MCF 10A (cell line): ENCODE measurements at regions not wholly inside any gene's neighbourhood (a gene's known extent, or its start where the extent isn't known, plus 50 kb on each side); places are given as distances from the start of the nearest gene placed in this dataset.

Source experiments
- BruUV-seq: library from RNA; stranded (reverse); fragments of 400-500 nt; replicated peaks from 2 replicates; lab custom pipeline; 2021; lab: Mats Ljungman, UMichigan
- CTCF ChIA-PET: fragments of 300-600 bp; sonication (Branson Sonifier 250); formaldehyde crosslinking; extraction: SDS; loops from one replicate; lab custom pipeline; 2021; ENCODE audit warnings: antibody characterized with exemption, inconsistent platforms; lab: Yijun Ruan, JAX
- POLR2A ChIA-PET: fragments of 300-600, 350-650 bp; sonication (Branson Sonifier 250); formaldehyde crosslinking; extraction: SDS; loops from one replicate; lab custom pipeline; 2020; ENCODE audit warnings: antibody characterized with exemption, inconsistent platforms; lab: Yijun Ruan, JAX
- DNase-seq: peaks from one replicate; pipeline ENCODE4 v3.0.0-alpha.2; 2018; ENCODE audit not compliant: unreplicated experiment
- H3K27ac Mint-ChIP-seq: one replicate; pipeline ENCODE4 v1.8.0; 2022; ENCODE audit warnings: mild to moderate bottlenecking, low read depth, mixed read lengths; ENCODE audit not compliant: unreplicated experiment
- H3K27me3 Mint-ChIP-seq: one replicate; pipeline ENCODE4 v1.8.0; 2022; ENCODE audit warnings: mixed read lengths; ENCODE audit not compliant: insufficient read depth, unreplicated experiment
- H3K36me3 Mint-ChIP-seq: one replicate; pipeline ENCODE4 v1.8.0; 2022; ENCODE audit warnings: mild to moderate bottlenecking, moderate library complexity, mixed read lengths; ENCODE audit not compliant: insufficient read depth, unreplicated experiment
- H3K4me1 Mint-ChIP-seq: one replicate; pipeline ENCODE4 v1.8.0; 2022; ENCODE audit warnings: mixed read lengths; ENCODE audit not compliant: insufficient read depth, unreplicated experiment
- H3K4me3 Mint-ChIP-seq: one replicate; pipeline ENCODE4 v1.8.0; 2022; ENCODE audit warnings: mild to moderate bottlenecking, moderate library complexity, mixed read lengths; ENCODE audit not compliant: unreplicated experiment
- H3K9me3 Mint-ChIP-seq: one replicate; pipeline ENCODE4 v1.8.0; 2022; ENCODE audit warnings: mixed read lengths; ENCODE audit not compliant: unreplicated experiment
- intact Hi-C: fragments of 100-400 bp; cut with micrococcal nuclease; formaldehyde crosslinking; loops from 2 replicates; pipeline ENCODE4 v1.14.1; 2022
- TF ChIP-seq, protein P1 (sequence below): fragments of 200-600 bp; IDR thresholded peaks from one replicate; pipeline ENCODE4 v1.8.0; 2022; ENCODE audit warnings: antibody characterized with exemption, mild to moderate bottlenecking; ENCODE audit not compliant: unreplicated experiment

DNA sequence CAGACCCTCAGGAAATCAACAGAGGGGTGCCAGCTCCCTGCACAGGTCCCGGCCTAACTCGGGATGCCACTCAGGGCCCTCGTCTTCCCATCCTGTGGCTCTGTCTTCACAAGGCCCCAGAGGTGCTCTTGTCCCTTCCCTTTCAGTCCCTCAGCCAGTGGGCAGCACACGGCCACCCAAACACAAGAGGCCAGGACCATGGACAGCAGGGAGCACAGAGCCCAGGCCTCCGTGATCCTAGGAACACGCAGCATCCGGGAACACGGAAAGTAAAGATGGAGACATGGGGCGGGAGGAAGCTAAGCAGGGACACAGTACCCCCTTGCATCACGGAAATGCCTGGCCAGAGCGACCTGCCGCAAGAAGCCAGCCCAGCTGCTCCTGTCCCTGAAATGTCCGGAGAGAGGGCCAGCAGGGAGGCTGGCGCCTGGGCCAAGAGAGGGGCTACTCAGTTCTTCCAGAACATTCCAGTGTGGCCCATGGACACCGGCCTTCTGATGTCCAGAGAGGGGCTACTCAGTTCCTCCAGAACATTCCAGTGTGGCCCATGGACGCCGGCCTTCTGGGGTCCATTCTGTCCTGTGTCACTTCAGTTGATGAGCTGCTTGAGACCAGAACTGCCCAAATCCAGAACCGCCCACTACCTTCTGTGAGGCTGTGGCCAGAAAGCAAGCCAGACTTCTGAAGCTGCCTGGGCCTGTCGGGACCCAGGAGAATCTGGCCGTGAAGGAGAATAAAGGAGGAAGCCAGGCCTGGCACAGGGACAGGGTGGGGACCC is 274.0 kb downstream of the BRD1 start:
- ChIA-PET CTCF (no interaction called here), POLR2A (no interaction called here)
- BruUV-seq: no TSS peak
- no peaks in the 10 kb centered on the region for H3K27me3 Mint-ChIP-seq
- no peak overlapping the region for H3K27ac Mint-ChIP-seq
- H3K9me3 Mint-ChIP-seq: peaks cover 34% of the 10 kb centered on the region
- TF ChIP-seq, protein P1, sequence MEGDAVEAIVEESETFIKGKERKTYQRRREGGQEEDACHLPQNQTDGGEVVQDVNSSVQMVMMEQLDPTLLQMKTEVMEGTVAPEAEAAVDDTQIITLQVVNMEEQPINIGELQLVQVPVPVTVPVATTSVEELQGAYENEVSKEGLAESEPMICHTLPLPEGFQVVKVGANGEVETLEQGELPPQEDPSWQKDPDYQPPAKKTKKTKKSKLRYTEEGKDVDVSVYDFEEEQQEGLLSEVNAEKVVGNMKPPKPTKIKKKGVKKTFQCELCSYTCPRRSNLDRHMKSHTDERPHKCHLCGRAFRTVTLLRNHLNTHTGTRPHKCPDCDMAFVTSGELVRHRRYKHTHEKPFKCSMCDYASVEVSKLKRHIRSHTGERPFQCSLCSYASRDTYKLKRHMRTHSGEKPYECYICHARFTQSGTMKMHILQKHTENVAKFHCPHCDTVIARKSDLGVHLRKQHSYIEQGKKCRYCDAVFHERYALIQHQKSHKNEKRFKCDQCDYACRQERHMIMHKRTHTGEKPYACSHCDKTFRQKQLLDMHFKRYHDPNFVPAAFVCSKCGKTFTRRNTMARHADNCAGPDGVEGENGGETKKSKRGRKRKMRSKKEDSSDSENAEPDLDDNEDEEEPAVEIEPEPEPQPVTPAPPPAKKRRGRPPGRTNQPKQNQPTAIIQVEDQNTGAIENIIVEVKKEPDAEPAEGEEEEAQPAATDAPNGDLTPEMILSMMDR: no peak
- H3K4me3 Mint-ChIP-seq: no peak overlapping the region
- intact Hi-C loops: no loop called here
- H3K36me3 Mint-ChIP-seq: peaks cover 6% of the 10 kb centered on the region
- no peak for DNase-seq
- H3K4me1 Mint-ChIP-seq: no peaks in the 10 kb centered on the region

DNA sequence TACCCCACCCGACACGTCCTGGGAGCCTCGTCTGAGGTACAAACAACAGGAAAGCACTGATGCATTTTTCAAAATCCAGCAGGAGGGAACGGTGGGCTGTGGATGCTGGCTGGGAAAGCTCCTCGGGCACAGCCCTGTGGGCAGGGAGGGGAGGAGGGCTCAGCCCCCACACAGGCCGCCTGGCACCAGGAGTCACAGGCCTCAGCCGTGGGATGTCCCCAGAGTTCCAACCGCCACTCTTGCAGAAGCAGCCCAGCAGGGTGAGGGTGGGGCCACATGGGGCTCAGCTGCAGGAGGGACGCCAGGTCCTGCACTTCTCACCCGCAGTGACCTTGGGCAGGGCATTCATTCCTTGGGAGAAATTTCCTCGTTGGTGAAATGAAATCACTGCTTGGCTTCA is 274.6 kb downstream of the BRD1 start:
- BruUV-seq: no TSS peak
- CTCF ChIA-PET: no interaction called here
- POLR2A ChIA-PET: no interaction called here

DNA sequence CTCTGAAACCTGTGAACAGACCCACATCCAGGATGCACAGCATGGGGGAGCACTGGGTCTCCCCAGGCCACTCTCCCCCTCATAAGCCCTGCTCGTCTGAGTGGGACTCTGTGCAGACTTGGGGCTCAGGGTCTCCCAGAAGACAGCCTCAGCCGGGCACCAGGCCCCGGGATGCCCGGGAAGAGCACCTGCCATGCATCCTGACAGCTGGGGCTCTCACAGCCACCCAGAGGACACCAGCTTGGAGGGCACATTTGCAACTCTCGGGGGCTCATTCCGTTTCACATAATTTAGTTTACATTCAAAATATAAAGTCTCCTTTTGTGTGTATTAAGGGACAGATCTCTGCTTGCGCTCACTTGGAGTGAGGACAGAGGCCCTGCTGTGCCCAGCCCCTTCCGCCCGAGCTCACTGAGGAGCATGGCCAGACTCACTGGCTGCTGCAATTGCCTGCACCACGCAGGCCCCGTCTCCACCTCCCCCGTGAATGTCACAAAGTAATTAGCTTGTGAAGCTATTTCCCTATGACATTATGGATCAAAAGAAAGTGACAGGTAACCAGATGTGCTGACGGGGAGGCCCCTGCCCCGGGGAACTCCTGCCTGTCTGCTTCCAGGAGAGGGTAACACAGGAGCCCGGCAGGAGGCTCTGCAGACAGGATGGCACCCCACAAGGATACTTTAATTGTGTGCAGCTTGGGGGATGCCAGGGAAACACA is 275.6 kb downstream of the BRD1 start:
- POLR2A ChIA-PET: interaction anchor here (0.6 kb wide), 1 partner anchor 606 kb away, joined by 3 read pairs; no protein-coding TSS in a partner anchor
- no peaks in the 10 kb centered on the region for H3K27me3 Mint-ChIP-seq
- no peaks in the 10 kb centered on the region for H3K4me1 Mint-ChIP-seq
- CTCF ChIA-PET: no interaction called here
- intact Hi-C loops: no loop called here
- no peak overlapping the region for H3K4me3 Mint-ChIP-seq
- no peak overlapping the region for H3K27ac Mint-ChIP-seq
- TF ChIP-seq, protein P1: no peak
- BruUV-seq: no TSS peak
- peaks cover 1% of the 10 kb centered on the region for H3K36me3 Mint-ChIP-seq
- no peak for DNase-seq
- peaks cover 28% of the 10 kb centered on the region for H3K9me3 Mint-ChIP-seq

More for the DNA sequence above, 274.6 kb downstream of the BRD1 start:
- Mint-ChIP-seq H3K4me1 (no peaks in the 10 kb centered on the region), H3K27ac (no peak overlapping the region), H3K9me3 (peaks cover 31% of the 10 kb centered on the region), H3K4me3 (no peak overlapping the region), H3K36me3 (peaks cover 6% of the 10 kb centered on the region), H3K27me3 (no peaks in the 10 kb centered on the region)
- DNase-seq: no peak
- intact Hi-C loops: no loop called here
- TF ChIP-seq, protein P1: no peak

DNA sequence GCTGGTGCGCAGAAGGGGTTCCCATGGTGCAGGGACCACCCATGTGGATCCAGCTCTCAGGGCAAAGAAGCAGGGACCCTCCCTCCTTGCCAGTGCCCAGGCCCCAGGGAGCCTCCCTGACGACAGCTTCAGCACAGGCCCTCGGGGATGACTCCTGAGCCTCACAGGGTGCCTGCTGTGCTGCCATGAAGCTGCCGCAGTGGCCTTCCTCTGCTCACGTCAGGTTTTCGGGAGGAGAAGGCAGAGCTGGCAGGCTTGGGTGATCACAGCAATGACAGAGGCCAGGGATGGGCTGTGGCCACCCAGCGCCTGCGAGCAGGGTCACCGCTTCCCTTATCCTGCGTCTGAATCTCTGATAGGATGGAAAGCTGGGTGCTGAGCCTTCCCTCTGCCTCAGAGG is 276.2 kb downstream of the BRD1 start:
- TF ChIP-seq, protein P1: no peak
- H3K4me1 Mint-ChIP-seq: no peaks in the 10 kb centered on the region
- peaks cover 30% of the 10 kb centered on the region for H3K9me3 Mint-ChIP-seq
- intact Hi-C loops: no loop called here
- no peaks in the 10 kb centered on the region for H3K27me3 Mint-ChIP-seq
- ChIA-PET POLR2A (no interaction called here), CTCF (no interaction called here)
- BruUV-seq: no TSS peak
- no peak overlapping the region for H3K27ac Mint-ChIP-seq
- DNase-seq: no peak
- H3K36me3 Mint-ChIP-seq: no peaks in the 10 kb centered on the region
- H3K4me3 Mint-ChIP-seq: no peak overlapping the region
